ENCODE measurements at regions not wholly inside any gene's neighbourhood (a gene's known extent, or its start where the extent isn't known, plus 50 kb on each side); places are given as distances from the start of the nearest gene placed in this dataset.

- TF ChIP-seq POLR2A (IDR thresholded peaks at IDR 0.05; ENCODE audit: low read depth, low read length) (no peak), POLR2AphosphoS5 (IDR thresholded peaks at IDR 0.05; ENCODE audit: low read depth, low read length) (no peak), TAF1 (IDR thresholded peaks at IDR 0.05; ENCODE audit: borderline replicate concordance, low read depth, low read length) (no peak)
Observed at GRCh38 chr5:97580746-97581145, 397.7 kb upstream of the RIOK2 start.

All from GM12892 (cell line).